Keratinocyte (primary cell): ENCODE measurements at regions not wholly inside any gene's neighbourhood (a gene's known extent, or its start where the extent isn't known, plus 50 kb on each side); places are given as distances from the start of the nearest gene placed in this dataset.

ENCODE experiments used
- DNase-seq: peaks from one replicate; pipeline ENCODE4 v3.0.0-alpha.2; 2011; ENCODE audit warnings: low read depth, missing footprints, low spot score
- FAIRE-seq: peaks from 2 replicates; lab custom pipeline; 2011; peaks lifted over from hg19 to GRCh38; lab: Jason Lieb, UNC
- H2AFZ ChIP-seq: 2 replicates; pipeline ENCODE4 v1.6.0; 2012; ENCODE audit warnings: low read length, control low read depth, inconsistent platforms; ENCODE audit not compliant: control insufficient read depth
- H3K27ac ChIP-seq: 2 replicates; pipeline ENCODE4 v1.5.1; 2011; ENCODE audit warnings: low read length; ENCODE audit not compliant: control insufficient read depth, insufficient read depth
- H3K27me3 ChIP-seq: 3 replicates; pipeline ENCODE4 v1.6.0; 2011; ENCODE audit warnings: low read length; ENCODE audit not compliant: control insufficient read depth, insufficient read depth; ENCODE audit errors: extremely low read depth
- H3K36me3 ChIP-seq, 2 experiments: 2 replicates in 1 of 2; 3 replicates in 1 of 2; pipeline ENCODE4 v1.5.1; 2011; ENCODE audit warnings: low read length in 2 of 2, mild to moderate bottlenecking in 1 of 2; ENCODE audit not compliant: control insufficient read depth in 2 of 2, insufficient read depth in 2 of 2; ENCODE audit errors: extremely low read depth in 1 of 2
- H3K4me1 ChIP-seq: 3 replicates; pipeline ENCODE4 v1.5.1; 2011; ENCODE audit warnings: low read length; ENCODE audit not compliant: control insufficient read depth, insufficient read depth; ENCODE audit errors: extremely low read depth
- H3K4me2 ChIP-seq: 3 replicates; pipeline ENCODE4 v1.6.0; 2011; ENCODE audit warnings: low read depth, low read length; ENCODE audit not compliant: control insufficient read depth, insufficient read depth; ENCODE audit errors: extremely low read depth
- H3K4me3 ChIP-seq, 3 experiments: fragments of 200-600 bp in 1 of 3; sonication (generic) in 1 of 3; 2 replicates in 2 of 3; 3 replicates in 1 of 3; pipeline ENCODE4 v1.5.1; 2011 to 2016; ENCODE audit warnings: low read length in 3 of 3, mild to moderate bottlenecking in 3 of 3, control low read depth in 2 of 3, inconsistent platforms in 1 of 3, low read depth in 1 of 3, mixed read lengths in 1 of 3, mixed run types in 1 of 3, moderate library complexity in 1 of 3; ENCODE audit not compliant: control insufficient read depth in 2 of 3, insufficient read depth in 2 of 3; ENCODE audit errors: extremely low read depth in 1 of 3
- H3K79me2 ChIP-seq: 2 replicates; pipeline ENCODE4 v1.6.0; 2012; ENCODE audit warnings: low read length; ENCODE audit not compliant: control insufficient read depth, insufficient read depth
- H3K9ac ChIP-seq: 3 replicates; pipeline ENCODE4 v1.6.0; 2011; ENCODE audit warnings: low read length; ENCODE audit not compliant: control insufficient read depth, insufficient read depth; ENCODE audit errors: extremely low read depth
- H3K9me1 ChIP-seq: 3 replicates; pipeline ENCODE4 v1.6.0; 2011; ENCODE audit warnings: low read length; ENCODE audit not compliant: control insufficient read depth, insufficient read depth; ENCODE audit errors: extremely low read depth
- H3K9me3 ChIP-seq: 2 replicates; pipeline ENCODE4 v1.5.1; 2012; ENCODE audit warnings: low read depth, low read length; ENCODE audit not compliant: control insufficient read depth
- H4K20me1 ChIP-seq: 3 replicates; pipeline ENCODE4 v1.6.0; 2011; ENCODE audit warnings: low read length; ENCODE audit not compliant: control insufficient read depth, insufficient read depth; ENCODE audit errors: extremely low read depth
- EZH2 ChIP-seq: IDR thresholded peaks from one replicate; pipeline ENCODE4 v1.6.1; 2012; ENCODE audit warnings: inconsistent platforms, mild to moderate bottlenecking, low read length, moderate library complexity
- dilution Hi-C: fragments of 300-500 bp; cut with MboI; formaldehyde crosslinking; loops from one replicate; pipeline ENCODE4 v1.7.0; 2020; ENCODE audit warnings: low sequenced_read_pairs; ENCODE audit not compliant: extremely low pct_ligation_motif_present
- TF ChIP-seq, protein P1 (sequence below), 3 experiments: IDR thresholded peaks in 1 of 3; conservative IDR thresholded peaks in 1 of 3; optimal IDR thresholded peaks in 1 of 3; 2 replicates in 2 of 3; 3 replicates in 1 of 3; pipeline versions ENCODE3 to v1.5.1; 2011; ENCODE audit warnings: low read length in 3 of 3, mild to moderate bottlenecking in 3 of 3, moderate library complexity in 2 of 3, control low read depth in 1 of 3, inconsistent platforms in 1 of 3; ENCODE audit not compliant: insufficient read depth in 2 of 3; ENCODE audit errors: extremely low read depth in 1 of 3

DNA sequence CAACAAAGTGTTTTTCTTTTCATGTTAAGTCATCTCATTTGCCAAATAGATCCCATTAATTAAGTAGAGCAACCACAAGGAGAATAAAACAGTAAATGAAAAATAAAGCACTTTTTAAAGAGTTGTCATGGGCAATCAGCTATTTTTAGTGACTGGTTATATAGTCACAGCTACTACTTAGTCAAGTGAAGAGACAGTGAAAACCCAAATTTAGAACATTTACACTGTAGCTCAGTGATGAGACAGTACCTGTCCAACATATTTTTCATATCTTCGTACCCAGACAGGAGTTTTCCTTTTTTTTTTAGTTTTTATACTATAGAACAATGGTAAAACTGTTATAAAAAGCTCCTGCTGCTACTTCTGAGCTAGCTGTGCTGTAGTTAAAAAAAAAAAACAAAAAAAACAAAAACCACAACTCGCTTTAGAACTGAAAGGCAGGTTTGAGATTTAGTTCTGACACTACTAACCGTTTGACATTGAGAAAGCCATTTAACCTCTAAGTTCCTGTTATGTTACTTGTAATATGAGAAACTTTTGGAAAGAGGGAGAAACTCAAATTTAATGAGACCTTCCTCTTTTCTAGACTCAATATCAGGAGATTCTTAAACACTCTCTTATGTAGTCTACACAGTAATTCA, 777.5 kb downstream of the ADGRL2 start:
- TF ChIP-seq, protein P1, sequence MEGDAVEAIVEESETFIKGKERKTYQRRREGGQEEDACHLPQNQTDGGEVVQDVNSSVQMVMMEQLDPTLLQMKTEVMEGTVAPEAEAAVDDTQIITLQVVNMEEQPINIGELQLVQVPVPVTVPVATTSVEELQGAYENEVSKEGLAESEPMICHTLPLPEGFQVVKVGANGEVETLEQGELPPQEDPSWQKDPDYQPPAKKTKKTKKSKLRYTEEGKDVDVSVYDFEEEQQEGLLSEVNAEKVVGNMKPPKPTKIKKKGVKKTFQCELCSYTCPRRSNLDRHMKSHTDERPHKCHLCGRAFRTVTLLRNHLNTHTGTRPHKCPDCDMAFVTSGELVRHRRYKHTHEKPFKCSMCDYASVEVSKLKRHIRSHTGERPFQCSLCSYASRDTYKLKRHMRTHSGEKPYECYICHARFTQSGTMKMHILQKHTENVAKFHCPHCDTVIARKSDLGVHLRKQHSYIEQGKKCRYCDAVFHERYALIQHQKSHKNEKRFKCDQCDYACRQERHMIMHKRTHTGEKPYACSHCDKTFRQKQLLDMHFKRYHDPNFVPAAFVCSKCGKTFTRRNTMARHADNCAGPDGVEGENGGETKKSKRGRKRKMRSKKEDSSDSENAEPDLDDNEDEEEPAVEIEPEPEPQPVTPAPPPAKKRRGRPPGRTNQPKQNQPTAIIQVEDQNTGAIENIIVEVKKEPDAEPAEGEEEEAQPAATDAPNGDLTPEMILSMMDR (optimal IDR thresholded peaks at IDR 0.05 in 1 of 3, IDR thresholded peaks at IDR 0.05 in 1 of 3, conservative IDR thresholded peaks at IDR 0.05 in 1 of 3; ENCODE audit: extremely low read depth in 1 of 3, insufficient read depth in 2 of 3, low read length in 3 of 3) = no peak
- no peak for TF ChIP-seq EZH2
- H3K4me2 ChIP-seq = no peak overlapping the region
- dilution Hi-C loops = no loop called here
- H3K79me2 ChIP-seq = no peaks in the 10 kb centered on the region
- FAIRE-seq (no peak), DNase-seq (no peak)
- no peaks in the 10 kb centered on the region for H3K9me3 ChIP-seq
- no peaks in the 10 kb centered on the region for H3K36me3 ChIP-seq
- no peak overlapping the region for H2AFZ ChIP-seq
- H3K9ac ChIP-seq = no peak overlapping the region
- no peak overlapping the region for H3K4me3 ChIP-seq
- no peaks in the 10 kb centered on the region for H3K9me1 ChIP-seq
- H3K27ac ChIP-seq = no peak overlapping the region
- no peaks in the 10 kb centered on the region for H3K27me3 ChIP-seq
- H3K4me1 ChIP-seq = no peaks in the 10 kb centered on the region
- H4K20me1 ChIP-seq = no peaks in the 10 kb centered on the region

DNA sequence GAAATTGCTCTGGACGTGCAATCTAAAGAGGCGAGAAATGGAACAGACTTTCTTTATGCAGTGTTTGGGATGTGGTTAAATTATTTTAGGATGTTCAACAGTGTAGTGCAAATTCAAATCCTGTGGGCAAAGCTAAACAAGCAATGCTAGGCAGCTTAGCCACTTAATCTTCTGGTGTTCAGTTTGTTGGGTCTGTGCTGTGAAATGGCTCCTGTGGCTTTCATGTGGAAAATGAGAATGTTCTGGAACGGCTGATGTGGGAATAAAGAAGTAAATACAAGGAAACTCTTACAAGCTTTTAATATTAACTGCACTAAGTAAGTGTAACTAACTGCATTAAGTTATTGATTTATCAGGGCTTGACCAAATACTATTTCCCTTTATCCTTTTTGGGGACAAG, 766.6 kb downstream of the ADGRL2 start:
- FAIRE-seq (no peak), DNase-seq (no peak)
- Histone ChIP-seq H3K36me3 (no peaks in the 10 kb centered on the region), H3K79me2 (no peaks in the 10 kb centered on the region), H3K27ac (no peak overlapping the region), H3K9me1 (peaks cover 2% of the 10 kb centered on the region), H3K27me3 (no peaks in the 10 kb centered on the region), H3K4me1 (peaks cover 16% of the 10 kb centered on the region), H3K9ac (no peak overlapping the region), H3K4me2 (no peak overlapping the region), H3K9me3 (no peaks in the 10 kb centered on the region), H3K4me3 (no peak overlapping the region), H4K20me1 (no peaks in the 10 kb centered on the region), H2AFZ (no peak overlapping the region)
- dilution Hi-C loops = no loop called here
- TF ChIP-seq, protein P1 (optimal IDR thresholded peaks at IDR 0.05 in 1 of 3, IDR thresholded peaks at IDR 0.05 in 1 of 3, conservative IDR thresholded peaks at IDR 0.05 in 1 of 3; ENCODE audit: extremely low read depth in 1 of 3, insufficient read depth in 2 of 3, low read length in 3 of 3) = no peak
- no peak for TF ChIP-seq EZH2
